ENCODE measurements at regions not wholly inside any gene's neighbourhood (a gene's known extent, or its start where the extent isn't known, plus 50 kb on each side); places are given as distances from the start of the nearest gene placed in this dataset.

DNA sequence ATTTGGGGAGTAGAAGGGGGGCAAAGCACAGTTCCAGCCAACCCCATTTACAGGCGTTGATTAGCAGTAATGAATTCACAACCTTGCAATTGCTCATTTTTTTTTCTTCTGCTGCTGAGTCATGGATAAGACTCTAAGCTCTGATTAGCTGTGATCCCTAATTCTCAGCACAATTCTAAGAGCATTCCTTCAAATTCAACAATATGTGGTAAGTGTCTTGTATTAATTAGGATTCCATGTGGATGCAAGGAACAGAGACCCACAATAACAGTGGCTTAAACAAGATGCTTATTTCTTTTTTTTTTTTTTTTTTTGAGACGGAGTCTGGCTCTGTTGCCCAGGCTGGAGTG lies 133.4 kb downstream of the PALM2AKAP2 start:
- H3K4me1 ChIP-seq (ENCODE audit: insufficient read depth, low read length): peaks cover 5% of the 10 kb centered on the region
- H3K9ac ChIP-seq (ENCODE audit: insufficient read depth, low read depth, low read length): no peak overlapping the region
- H3K4me3 ChIP-seq (replicated peaks in 1 of 3; ENCODE audit: insufficient read depth in 1 of 3, low read depth in 2 of 3, low read length in 3 of 3): no peak overlapping the region
- H3K4me2 ChIP-seq (ENCODE audit: low read depth, low read length): no peak overlapping the region
- in situ Hi-C loops (cut with HindIII; ENCODE audit: extremely low pct_ligation_motif_present, low pct_unique_long_range_greater_than_20kb): no loop called here
- CTCF ChIA-PET (ENCODE audit: low intra/inter-chr PET ratio, low total read pairs): no interaction called here
- H4K20me1 ChIP-seq (ENCODE audit: insufficient read depth, low read length): no peaks in the 10 kb centered on the region
- no peak overlapping the region for H3K27ac ChIP-seq (ENCODE audit: extremely low read length, insufficient read depth, low read length)
- POLR2A ChIA-PET: no interaction called here
- TF ChIP-seq, protein P1, sequence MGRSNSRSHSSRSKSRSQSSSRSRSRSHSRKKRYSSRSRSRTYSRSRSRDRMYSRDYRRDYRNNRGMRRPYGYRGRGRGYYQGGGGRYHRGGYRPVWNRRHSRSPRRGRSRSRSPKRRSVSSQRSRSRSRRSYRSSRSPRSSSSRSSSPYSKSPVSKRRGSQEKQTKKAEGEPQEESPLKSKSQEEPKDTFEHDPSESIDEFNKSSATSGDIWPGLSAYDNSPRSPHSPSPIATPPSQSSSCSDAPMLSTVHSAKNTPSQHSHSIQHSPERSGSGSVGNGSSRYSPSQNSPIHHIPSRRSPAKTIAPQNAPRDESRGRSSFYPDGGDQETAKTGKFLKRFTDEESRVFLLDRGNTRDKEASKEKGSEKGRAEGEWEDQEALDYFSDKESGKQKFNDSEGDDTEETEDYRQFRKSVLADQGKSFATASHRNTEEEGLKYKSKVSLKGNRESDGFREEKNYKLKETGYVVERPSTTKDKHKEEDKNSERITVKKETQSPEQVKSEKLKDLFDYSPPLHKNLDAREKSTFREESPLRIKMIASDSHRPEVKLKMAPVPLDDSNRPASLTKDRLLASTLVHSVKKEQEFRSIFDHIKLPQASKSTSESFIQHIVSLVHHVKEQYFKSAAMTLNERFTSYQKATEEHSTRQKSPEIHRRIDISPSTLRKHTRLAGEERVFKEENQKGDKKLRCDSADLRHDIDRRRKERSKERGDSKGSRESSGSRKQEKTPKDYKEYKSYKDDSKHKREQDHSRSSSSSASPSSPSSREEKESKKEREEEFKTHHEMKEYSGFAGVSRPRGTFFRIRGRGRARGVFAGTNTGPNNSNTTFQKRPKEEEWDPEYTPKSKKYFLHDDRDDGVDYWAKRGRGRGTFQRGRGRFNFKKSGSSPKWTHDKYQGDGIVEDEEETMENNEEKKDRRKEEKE (IDR thresholded peaks at IDR 0.05): no peak
- TF ChIP-seq KDM6A (CRISPR knock-in tag; IDR thresholded peaks at IDR 0.05; ENCODE audit: low read depth) (no peak), FOXA1 (IDR thresholded peaks at IDR 0.05) (no peak), FOXA1 (CRISPR knock-in tag; IDR thresholded peaks at IDR 0.05) (no peak), ZNF75D (CRISPR knock-in tag; IDR thresholded peaks at IDR 0.05; ENCODE audit: borderline replicate concordance) (no peak), RAD21 (CRISPR knock-in tag; IDR thresholded peaks at IDR 0.05) (no peak)
- ATAC-seq: no peak
- peaks cover 0 to 2% of the 10 kb centered on the region in 2 experiments; a peak in 1 of 5 replicates for H3K27me3 ChIP-seq (ENCODE audit: control insufficient read depth in 1 of 2, insufficient read depth in 2 of 2, low read length in 2 of 2)
- FAIRE-seq: no peak
- intact Hi-C loops (cut with micrococcal nuclease; ENCODE audit: unreplicated experiment): no loop called here
- DNase-seq (ENCODE audit: low spot score): no peak
- no peak overlapping the region for H2AFZ ChIP-seq (ENCODE audit: low read length)
- BruUV-seq (replicated peaks): no TSS peak
- H3K79me2 ChIP-seq (ENCODE audit: insufficient read depth, low read length): no peaks in the 10 kb centered on the region
- H3K9me3 ChIP-seq (ENCODE audit: low read length): no peaks in the 10 kb centered on the region
- 22% methylated on average over 2 of the region's 2 CpGs for WGBS (ENCODE audit: low lambda C conversion rate)
- no peaks in the 10 kb centered on the region for H3K36me3 ChIP-seq (replicated peaks in 1 of 2; ENCODE audit: control insufficient read depth in 1 of 2, insufficient read depth in 2 of 2, low read length in 2 of 2)

DNA sequence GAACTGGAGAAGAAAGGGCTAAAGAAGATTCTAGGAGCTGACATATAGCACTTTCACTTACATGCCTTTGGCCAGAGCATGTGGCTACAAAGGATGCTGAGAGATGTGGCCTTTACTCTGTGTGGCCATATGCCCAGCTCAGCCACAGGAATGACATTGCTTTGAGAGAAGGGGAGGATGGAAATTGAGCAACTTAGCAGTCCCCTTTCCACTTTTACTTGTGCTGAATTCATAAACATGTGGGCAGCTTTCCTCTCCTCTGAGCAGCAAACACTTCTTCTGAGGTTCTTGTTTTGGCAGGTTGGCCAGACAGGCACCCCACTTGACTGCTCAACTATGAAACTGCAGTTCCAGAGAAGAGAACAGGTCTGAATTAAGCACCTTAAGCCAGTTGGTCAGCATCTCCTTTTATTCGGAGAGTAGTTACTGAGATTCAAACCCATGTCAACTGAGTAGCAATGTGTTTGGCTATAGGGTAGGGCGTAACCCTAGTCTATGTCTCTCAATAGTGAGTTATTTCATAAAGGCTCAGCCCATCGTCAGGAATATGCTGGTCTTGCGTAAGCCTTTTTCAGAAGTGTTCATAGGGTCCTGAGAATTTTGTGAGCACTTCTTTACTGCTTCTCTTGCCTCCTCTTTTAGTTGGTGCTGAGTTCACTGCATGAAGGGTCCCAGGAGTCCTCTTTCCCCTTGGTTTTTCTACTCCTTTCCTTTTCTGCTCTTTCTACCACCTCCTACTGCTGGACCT lies 134.5 kb downstream of the PALM2AKAP2 start:
- Histone ChIP-seq H3K79me2 (ENCODE audit: insufficient read depth, low read length) (no peaks in the 10 kb centered on the region), H3K9me3 (ENCODE audit: low read length) (no peaks in the 10 kb centered on the region), H2AFZ (ENCODE audit: low read length) (no peak overlapping the region), H3K9ac (ENCODE audit: insufficient read depth, low read depth, low read length) (no peak overlapping the region), H3K4me3 (replicated peaks in 1 of 3; ENCODE audit: insufficient read depth in 1 of 3, low read depth in 2 of 3, low read length in 3 of 3) (no peak overlapping the region), H3K36me3 (replicated peaks in 1 of 2; ENCODE audit: control insufficient read depth in 1 of 2, insufficient read depth in 2 of 2, low read length in 2 of 2) (no peaks in the 10 kb centered on the region), H3K4me2 (ENCODE audit: low read depth, low read length) (no peak overlapping the region), H3K27ac (ENCODE audit: extremely low read length, insufficient read depth, low read length) (no peak overlapping the region), H3K4me1 (ENCODE audit: insufficient read depth, low read length) (no peaks in the 10 kb centered on the region), H3K27me3 (ENCODE audit: control insufficient read depth in 1 of 2, insufficient read depth in 2 of 2, low read length in 2 of 2) (peaks cover 0 to 2% of the 10 kb centered on the region in 2 experiments; a peak in 1 of 5 replicates), H4K20me1 (ENCODE audit: insufficient read depth, low read length) (no peaks in the 10 kb centered on the region)
- intact Hi-C loops (cut with micrococcal nuclease; ENCODE audit: unreplicated experiment): no loop called here
- BruUV-seq (replicated peaks): no TSS peak
- CTCF ChIA-PET (ENCODE audit: low intra/inter-chr PET ratio, low total read pairs): no interaction called here
- 83% methylated on average over 4 of the region's 4 CpGs for WGBS (ENCODE audit: low lambda C conversion rate)
- in situ Hi-C loops (cut with HindIII; ENCODE audit: extremely low pct_ligation_motif_present, low pct_unique_long_range_greater_than_20kb): no loop called here
- POLR2A ChIA-PET: no interaction called here
- no peak for DNase-seq (ENCODE audit: low spot score)
- ATAC-seq: no peak
- no peak for FAIRE-seq
- TF ChIP-seq, protein P2, sequence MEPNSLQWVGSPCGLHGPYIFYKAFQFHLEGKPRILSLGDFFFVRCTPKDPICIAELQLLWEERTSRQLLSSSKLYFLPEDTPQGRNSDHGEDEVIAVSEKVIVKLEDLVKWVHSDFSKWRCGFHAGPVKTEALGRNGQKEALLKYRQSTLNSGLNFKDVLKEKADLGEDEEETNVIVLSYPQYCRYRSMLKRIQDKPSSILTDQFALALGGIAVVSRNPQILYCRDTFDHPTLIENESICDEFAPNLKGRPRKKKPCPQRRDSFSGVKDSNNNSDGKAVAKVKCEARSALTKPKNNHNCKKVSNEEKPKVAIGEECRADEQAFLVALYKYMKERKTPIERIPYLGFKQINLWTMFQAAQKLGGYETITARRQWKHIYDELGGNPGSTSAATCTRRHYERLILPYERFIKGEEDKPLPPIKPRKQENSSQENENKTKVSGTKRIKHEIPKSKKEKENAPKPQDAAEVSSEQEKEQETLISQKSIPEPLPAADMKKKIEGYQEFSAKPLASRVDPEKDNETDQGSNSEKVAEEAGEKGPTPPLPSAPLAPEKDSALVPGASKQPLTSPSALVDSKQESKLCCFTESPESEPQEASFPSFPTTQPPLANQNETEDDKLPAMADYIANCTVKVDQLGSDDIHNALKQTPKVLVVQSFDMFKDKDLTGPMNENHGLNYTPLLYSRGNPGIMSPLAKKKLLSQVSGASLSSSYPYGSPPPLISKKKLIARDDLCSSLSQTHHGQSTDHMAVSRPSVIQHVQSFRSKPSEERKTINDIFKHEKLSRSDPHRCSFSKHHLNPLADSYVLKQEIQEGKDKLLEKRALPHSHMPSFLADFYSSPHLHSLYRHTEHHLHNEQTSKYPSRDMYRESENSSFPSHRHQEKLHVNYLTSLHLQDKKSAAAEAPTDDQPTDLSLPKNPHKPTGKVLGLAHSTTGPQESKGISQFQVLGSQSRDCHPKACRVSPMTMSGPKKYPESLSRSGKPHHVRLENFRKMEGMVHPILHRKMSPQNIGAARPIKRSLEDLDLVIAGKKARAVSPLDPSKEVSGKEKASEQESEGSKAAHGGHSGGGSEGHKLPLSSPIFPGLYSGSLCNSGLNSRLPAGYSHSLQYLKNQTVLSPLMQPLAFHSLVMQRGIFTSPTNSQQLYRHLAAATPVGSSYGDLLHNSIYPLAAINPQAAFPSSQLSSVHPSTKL (CRISPR knock-in tag; IDR thresholded peaks at IDR 0.05): no peak
- TF ChIP-seq, protein P3, sequence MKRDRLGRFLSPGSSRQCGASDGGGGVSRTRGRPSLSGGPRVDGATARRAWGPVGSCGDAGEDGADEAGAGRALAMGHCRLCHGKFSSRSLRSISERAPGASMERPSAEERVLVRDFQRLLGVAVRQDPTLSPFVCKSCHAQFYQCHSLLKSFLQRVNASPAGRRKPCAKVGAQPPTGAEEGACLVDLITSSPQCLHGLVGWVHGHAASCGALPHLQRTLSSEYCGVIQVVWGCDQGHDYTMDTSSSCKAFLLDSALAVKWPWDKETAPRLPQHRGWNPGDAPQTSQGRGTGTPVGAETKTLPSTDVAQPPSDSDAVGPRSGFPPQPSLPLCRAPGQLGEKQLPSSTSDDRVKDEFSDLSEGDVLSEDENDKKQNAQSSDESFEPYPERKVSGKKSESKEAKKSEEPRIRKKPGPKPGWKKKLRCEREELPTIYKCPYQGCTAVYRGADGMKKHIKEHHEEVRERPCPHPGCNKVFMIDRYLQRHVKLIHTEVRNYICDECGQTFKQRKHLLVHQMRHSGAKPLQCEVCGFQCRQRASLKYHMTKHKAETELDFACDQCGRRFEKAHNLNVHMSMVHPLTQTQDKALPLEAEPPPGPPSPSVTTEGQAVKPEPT (CRISPR knock-in tag; IDR thresholded peaks at IDR 0.05; ENCODE audit: low read depth): no peak
- peak; percentile 22; the same call in 1 of the 2 replicates for TF ChIP-seq CEBPB (IDR thresholded peaks at IDR 0.05; ENCODE audit: borderline replicate concordance, low read depth, low read length)
